Body of pancreas (tissue), 4 donors: ENCODE measurements at regions not wholly inside any gene's neighbourhood (a gene's known extent, or its start where the extent isn't known, plus 50 kb on each side); places are given as distances from the start of the nearest gene placed in this dataset.
"Not testable (repeated sequence)": the region's sequence is repeated elsewhere in the genome, so short reads cannot be mapped to it uniquely, and the experiment has no call there.

ENCODE experiments used
- POLR2A ChIP-seq, 3 donors: fragments of 450-650 bp; IDR thresholded peaks; one replicate each; pipeline ENCODE4 v1.6.1; 2016; ENCODE audit warnings: antibody characterized with exemption in 3 of 3, mild to moderate bottlenecking in 2 of 3
- TF ChIP-seq, protein P1 (sequence below), 7 experiments: fragments of 450-650 bp in 4 of 7; fragments of 200-600 bp in 3 of 7; sonication (generic) in 3 of 7; IDR thresholded peaks; one replicate each; pipeline ENCODE4 v1.5.1; 2016 to 2019; ENCODE audit warnings: antibody characterized with exemption in 7 of 7

GRCh38 chr2:87678742-87679173 lies 69.1 kb upstream of the PLGLB2 start:
- TF ChIP-seq, protein P1, sequence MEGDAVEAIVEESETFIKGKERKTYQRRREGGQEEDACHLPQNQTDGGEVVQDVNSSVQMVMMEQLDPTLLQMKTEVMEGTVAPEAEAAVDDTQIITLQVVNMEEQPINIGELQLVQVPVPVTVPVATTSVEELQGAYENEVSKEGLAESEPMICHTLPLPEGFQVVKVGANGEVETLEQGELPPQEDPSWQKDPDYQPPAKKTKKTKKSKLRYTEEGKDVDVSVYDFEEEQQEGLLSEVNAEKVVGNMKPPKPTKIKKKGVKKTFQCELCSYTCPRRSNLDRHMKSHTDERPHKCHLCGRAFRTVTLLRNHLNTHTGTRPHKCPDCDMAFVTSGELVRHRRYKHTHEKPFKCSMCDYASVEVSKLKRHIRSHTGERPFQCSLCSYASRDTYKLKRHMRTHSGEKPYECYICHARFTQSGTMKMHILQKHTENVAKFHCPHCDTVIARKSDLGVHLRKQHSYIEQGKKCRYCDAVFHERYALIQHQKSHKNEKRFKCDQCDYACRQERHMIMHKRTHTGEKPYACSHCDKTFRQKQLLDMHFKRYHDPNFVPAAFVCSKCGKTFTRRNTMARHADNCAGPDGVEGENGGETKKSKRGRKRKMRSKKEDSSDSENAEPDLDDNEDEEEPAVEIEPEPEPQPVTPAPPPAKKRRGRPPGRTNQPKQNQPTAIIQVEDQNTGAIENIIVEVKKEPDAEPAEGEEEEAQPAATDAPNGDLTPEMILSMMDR (IDR thresholded peaks at IDR 0.05): not testable (repeated sequence)
- not testable (repeated sequence) for TF ChIP-seq POLR2A (IDR thresholded peaks at IDR 0.05)
